HepG2 (cell line): ENCODE measurements at regions not wholly inside any gene's neighbourhood (a gene's known extent, or its start where the extent isn't known, plus 50 kb on each side); places are given as distances from the start of the nearest gene placed in this dataset.
"Not testable (repeated sequence)": the region's sequence is repeated elsewhere in the genome, so short reads cannot be mapped to it uniquely, and the experiment has no call there.

Source experiments
- ATAC-seq: fragments of 200-7000 bp; cut with Tn5 transposase; 3 replicates; pipeline ENCODE4 v1.9.1; 2020; ENCODE audit warnings: mild to moderate bottlenecking, moderate library complexity
- BruUV-seq: library from RNA; stranded (reverse); fragments of 400-500 nt; replicated peaks from 2 replicates; lab custom pipeline; 2021; lab: Mats Ljungman, UMichigan
- CTCF ChIA-PET: fragments of 300-600 bp; formaldehyde crosslinking; extraction: SDS; loops from one replicate; lab custom pipeline; 2021; ENCODE audit warnings: low total read pairs, inconsistent platforms, low intra/inter-chr PET ratio; lab: Yijun Ruan, JAX
- POLR2A ChIA-PET: fragments of 350-600 bp; sonication (Branson Sonifier 250); formaldehyde crosslinking; loops from one replicate; lab custom pipeline; 2020; ENCODE audit warnings: antibody characterized with exemption, inconsistent platforms; lab: Yijun Ruan, JAX
- DNase-seq: peaks from one replicate; pipeline ENCODE4 v3.0.0-alpha.2; 2015; ENCODE audit warnings: low spot score
- FAIRE-seq: peaks from 3 replicates; lab custom pipeline; 2011; peaks lifted over from hg19 to GRCh38; lab: Jason Lieb, UNC
- H2AFZ ChIP-seq: one replicate; pipeline ENCODE4 v1.6.1; 2011; ENCODE audit warnings: low read length, inconsistent platforms
- H3K27ac ChIP-seq: fragments of 300-600 bp; 3 replicates; pipeline ENCODE4 v1.8.0; 2011; ENCODE audit warnings: mixed run types, mild to moderate bottlenecking, mixed read lengths, low read length, inconsistent platforms; ENCODE audit not compliant: insufficient read depth; ENCODE audit errors: extremely low read length
- H3K27me3 ChIP-seq, 2 experiments: fragments of 200-600 bp in 1 of 2; 2 replicates in 1 of 2; 3 replicates in 1 of 2; pipeline versions ENCODE4 v1.6.0 to v1.8.0; 2011; ENCODE audit warnings: low read length in 2 of 2, mild to moderate bottlenecking in 2 of 2, moderate library complexity in 2 of 2, inconsistent platforms in 1 of 2; ENCODE audit not compliant: insufficient read depth in 2 of 2, control insufficient read depth in 1 of 2
- H3K36me3 ChIP-seq, 2 experiments: fragments of 200-600 bp in 1 of 2; replicated peaks in 1 of 2; 2 replicates in 1 of 2; 3 replicates in 1 of 2; pipeline versions ENCODE4 v1.5.1 to v1.8.0; 2011; ENCODE audit warnings: low read length in 2 of 2, inconsistent platforms in 1 of 2; ENCODE audit not compliant: insufficient read depth in 2 of 2, control insufficient read depth in 1 of 2
- H3K4me1 ChIP-seq: 2 replicates; pipeline ENCODE4 v1.5.1; 2012; ENCODE audit warnings: low read length, inconsistent platforms; ENCODE audit not compliant: insufficient read depth
- H3K4me2 ChIP-seq: 2 replicates; pipeline ENCODE4 v1.6.0; 2011; ENCODE audit warnings: low read depth, low read length, inconsistent platforms
- H3K4me3 ChIP-seq, 3 experiments: fragments of 200-600 bp in 1 of 3; sonication (generic), shearing (Covaris generic) in 1 of 3; replicated peaks in 1 of 3; 2 replicates each; pipeline ENCODE4 v1.5.1; 2011 to 2016; ENCODE audit warnings: low read length in 3 of 3, inconsistent platforms in 2 of 3, low read depth in 2 of 3, mild to moderate bottlenecking in 2 of 3, control low read depth in 1 of 3, mixed read lengths in 1 of 3; ENCODE audit not compliant: insufficient read depth in 1 of 3
- H3K79me2 ChIP-seq: one replicate; pipeline ENCODE4 v1.6.1; 2011; ENCODE audit warnings: low read length, inconsistent platforms; ENCODE audit not compliant: insufficient read depth
- H3K9ac ChIP-seq: 2 replicates; pipeline ENCODE4 v1.6.0; 2011; ENCODE audit warnings: mild to moderate bottlenecking, low read depth, low read length, inconsistent platforms; ENCODE audit not compliant: insufficient read depth
- H3K9me3 ChIP-seq: 2 replicates; pipeline ENCODE4 v1.5.1; 2012; ENCODE audit warnings: mild to moderate bottlenecking, low read length
- H4K20me1 ChIP-seq: 2 replicates; pipeline ENCODE4 v1.6.0; 2011; ENCODE audit warnings: inconsistent platforms, mild to moderate bottlenecking, low read length, moderate library complexity; ENCODE audit not compliant: insufficient read depth
- WGBS: methylation state at CpG from one replicate; pipeline ENCODE4 v1.1.6; 2017; ENCODE audit warnings: low lambda C conversion rate; 5-methylcytosine and 5-hydroxymethylcytosine counted together
- in situ Hi-C: cut with HindIII; loops from 2 replicates; pipeline ENCODE4 v1.10.0; 2017; ENCODE audit warnings: low pct_unique_long_range_greater_than_20kb; ENCODE audit not compliant: extremely low pct_ligation_motif_present
- intact Hi-C: fragments of 100-400 bp; cut with micrococcal nuclease; formaldehyde crosslinking; loops from one replicate; pipeline ENCODE4 v1.10.0; 2022; ENCODE audit not compliant: unreplicated experiment

GRCh38 chr9:40942730-40943129 is 185.8 kb downstream of the FOXD4L6 start:
- H3K4me1 ChIP-seq, H4K20me1 ChIP-seq, H3K9me3 ChIP-seq, DNase-seq, H3K4me2 ChIP-seq, FAIRE-seq, ATAC-seq, H3K27ac ChIP-seq, CTCF ChIA-PET, BruUV-seq, H3K9ac ChIP-seq, POLR2A ChIA-PET, H3K79me2 ChIP-seq, H3K27me3 ChIP-seq, H2AFZ ChIP-seq, in situ Hi-C loops, H3K4me3 ChIP-seq, intact Hi-C loops, H3K36me3 ChIP-seq: not testable (repeated sequence)
- 26% methylated on average over 4 of the region's 4 CpGs for WGBS

GRCh38 chr9:40939888-40940209 is 188.6 kb downstream of the FOXD4L6 start:
- H3K9me3 ChIP-seq, H3K79me2 ChIP-seq, FAIRE-seq, CTCF ChIA-PET, H4K20me1 ChIP-seq, H2AFZ ChIP-seq, H3K36me3 ChIP-seq, H3K27ac ChIP-seq, BruUV-seq, H3K4me3 ChIP-seq, DNase-seq, H3K4me1 ChIP-seq, in situ Hi-C loops, POLR2A ChIA-PET, H3K9ac ChIP-seq, H3K4me2 ChIP-seq, ATAC-seq, H3K27me3 ChIP-seq, intact Hi-C loops: not testable (repeated sequence)
- 67% methylated on average over 1 of the region's 1 CpG for WGBS

GRCh38 chr9:40939201-40939887 is 189.1 kb downstream of the FOXD4L6 start:
- POLR2A ChIA-PET, H3K9me3 ChIP-seq, CTCF ChIA-PET, H3K4me2 ChIP-seq, H3K4me1 ChIP-seq, in situ Hi-C loops, H3K36me3 ChIP-seq, H4K20me1 ChIP-seq, H3K27me3 ChIP-seq, H3K4me3 ChIP-seq, H3K79me2 ChIP-seq, ATAC-seq, DNase-seq, H3K27ac ChIP-seq, H3K9ac ChIP-seq, intact Hi-C loops, H2AFZ ChIP-seq, BruUV-seq, FAIRE-seq: not testable (repeated sequence)
- 57% methylated on average over 15 of the region's 15 CpGs for WGBS
